ENCODE measurements at regions not wholly inside any gene's neighbourhood (a gene's known extent, or its start where the extent isn't known, plus 50 kb on each side); places are given as distances from the start of the nearest gene placed in this dataset.

- H3K9me3 Mint-ChIP-seq = no peaks in the 10 kb centered on the region
- H3K27ac Mint-ChIP-seq (ENCODE audit: low read depth) = no peak overlapping the region
- ATAC-seq (replicated peaks; ENCODE audit: extremely low read depth, poor library complexity, severe bottlenecking) (no peak), DNase-seq (ENCODE audit: low spot score in 2 of 2) (no peak)
- H3K27me3 Mint-ChIP-seq = no peaks in the 10 kb centered on the region
- H3K4me1 Mint-ChIP-seq = no peaks in the 10 kb centered on the region
- no peak overlapping the region for H3K4me3 Mint-ChIP-seq
- no peaks in the 10 kb centered on the region for H3K36me3 Mint-ChIP-seq (ENCODE audit: insufficient read depth)
Measured at GRCh38 chr12:13595536-13596443, 385.6 kb downstream of the GRIN2B start.

DNA sequence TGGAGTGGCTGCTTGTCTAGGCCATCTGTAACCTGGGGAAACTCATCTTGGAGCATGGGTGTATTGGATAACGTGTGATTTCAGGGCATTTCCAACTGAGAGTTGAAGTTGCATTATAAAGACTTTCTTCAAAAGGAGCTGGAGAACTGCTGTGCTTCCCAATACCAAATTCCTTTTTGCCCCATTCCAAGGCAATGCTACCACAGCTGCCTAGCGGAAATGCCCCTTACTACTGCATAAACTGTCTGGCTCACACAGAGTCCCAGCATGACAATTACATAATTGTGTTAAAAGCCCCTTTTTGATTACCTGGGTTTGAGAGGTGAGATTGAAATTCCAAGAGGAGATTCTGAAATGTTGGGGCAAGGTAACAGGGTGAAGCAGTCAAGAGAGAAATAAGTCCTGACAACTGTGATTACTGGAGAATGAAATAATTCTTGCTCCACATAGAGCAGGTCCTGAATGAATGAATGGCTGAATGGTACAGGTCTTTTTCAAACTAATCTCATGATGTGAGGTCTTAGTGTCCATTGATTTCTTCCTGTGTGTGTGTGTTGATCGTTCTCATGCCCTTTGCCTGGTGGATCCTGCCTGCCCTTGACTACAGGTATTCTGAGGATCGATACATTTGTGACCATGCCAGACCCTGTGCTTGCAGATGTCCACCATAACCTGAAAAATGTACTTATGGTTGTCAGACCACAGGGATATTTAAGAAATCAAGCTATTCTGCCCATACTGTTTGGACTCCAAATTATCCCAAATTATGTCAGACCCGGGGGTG is 386.5 kb downstream of the GRIN2B start:
- Mint-ChIP-seq H3K4me3 (no peak overlapping the region), H3K36me3 (ENCODE audit: insufficient read depth) (no peaks in the 10 kb centered on the region), H3K27ac (ENCODE audit: low read depth) (no peak overlapping the region), H3K4me1 (no peaks in the 10 kb centered on the region), H3K9me3 (no peaks in the 10 kb centered on the region), H3K27me3 (no peaks in the 10 kb centered on the region)
- ATAC-seq (replicated peaks; ENCODE audit: extremely low read depth, poor library complexity, severe bottlenecking) (no peak), DNase-seq (ENCODE audit: low spot score in 2 of 2) (no peak)

DNA sequence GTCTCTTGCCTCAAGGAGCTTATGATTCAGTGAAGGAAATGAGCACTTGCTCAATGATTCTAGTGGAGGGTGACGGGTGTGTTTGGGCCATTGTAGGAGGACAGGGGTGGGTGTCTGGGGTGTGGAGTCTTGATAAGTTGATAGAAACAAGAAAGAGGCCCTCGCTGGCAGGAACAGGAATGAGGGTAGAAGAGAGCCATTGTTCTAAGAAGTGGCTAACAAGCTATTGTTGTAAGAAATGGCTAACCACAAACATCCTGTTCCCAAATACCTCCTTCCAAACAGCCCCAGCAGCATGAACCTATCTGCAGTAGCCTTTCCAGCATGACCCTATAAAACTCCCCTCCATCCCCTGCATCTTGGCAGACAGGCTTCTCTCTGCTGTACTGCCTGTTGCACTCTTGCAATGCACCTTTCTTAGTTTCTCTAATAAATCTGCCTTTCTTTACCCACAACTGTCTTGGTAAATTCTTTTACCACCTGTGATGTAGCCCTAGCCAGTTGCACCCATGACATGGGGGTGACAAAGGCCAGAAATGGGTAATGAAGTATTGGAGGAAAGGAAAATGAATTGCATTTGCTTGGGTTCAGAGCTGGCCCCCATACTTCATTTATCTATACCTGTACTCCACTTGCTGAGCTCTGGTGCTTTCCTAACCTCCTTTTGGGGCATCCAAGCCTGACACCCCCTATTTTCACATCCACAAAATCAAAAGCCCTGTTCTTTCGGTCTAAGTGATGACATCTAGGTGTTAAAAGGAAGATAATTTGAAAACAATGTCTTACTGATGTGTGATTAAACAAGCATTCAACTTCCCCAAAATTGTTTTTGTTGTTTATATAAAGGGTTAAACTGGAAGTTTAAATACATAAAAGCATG is 389.1 kb downstream of the GRIN2B start:
- Mint-ChIP-seq H3K36me3 (ENCODE audit: insufficient read depth) (no peaks in the 10 kb centered on the region), H3K4me1 (no peaks in the 10 kb centered on the region), H3K27ac (ENCODE audit: low read depth) (no peak overlapping the region), H3K27me3 (no peaks in the 10 kb centered on the region), H3K9me3 (peaks cover 3% of the 10 kb centered on the region), H3K4me3 (no peak overlapping the region)
- DNase-seq (ENCODE audit: low spot score in 2 of 2) = no peak
- no peak for ATAC-seq (replicated peaks; ENCODE audit: extremely low read depth, poor library complexity, severe bottlenecking)

DNA sequence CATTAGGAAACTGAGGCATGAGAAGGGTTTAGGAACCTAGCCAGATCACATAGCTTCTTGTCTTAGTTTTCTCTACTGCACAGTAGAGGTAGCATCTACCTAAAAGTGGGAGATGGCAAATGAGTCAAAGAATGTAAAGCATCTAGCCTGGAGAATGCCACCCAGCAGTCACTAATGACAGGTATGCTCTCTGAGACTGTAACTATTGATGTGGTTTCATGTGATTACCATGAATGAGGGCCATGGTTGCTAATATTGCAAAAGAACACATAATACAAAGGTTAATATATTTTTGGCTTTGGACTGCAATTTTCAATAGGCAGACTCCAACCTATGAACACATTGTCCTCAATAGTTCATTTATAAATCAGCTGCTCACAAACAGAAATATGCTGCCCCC is 389.9 kb downstream of the GRIN2B start:
- DNase-seq (ENCODE audit: low spot score in 2 of 2) (no peak), ATAC-seq (replicated peaks; ENCODE audit: extremely low read depth, poor library complexity, severe bottlenecking) (no peak)
- no peaks in the 10 kb centered on the region for H3K27me3 Mint-ChIP-seq
- no peaks in the 10 kb centered on the region for H3K36me3 Mint-ChIP-seq (ENCODE audit: insufficient read depth)
- H3K27ac Mint-ChIP-seq (ENCODE audit: low read depth) = no peak overlapping the region
- peaks cover 3% of the 10 kb centered on the region for H3K9me3 Mint-ChIP-seq
- H3K4me3 Mint-ChIP-seq = no peak overlapping the region
- no peaks in the 10 kb centered on the region for H3K4me1 Mint-ChIP-seq

GRCh38 chr12:13591059-13591458 is 390.3 kb downstream of the GRIN2B start:
- DNase-seq (ENCODE audit: low spot score in 2 of 2) = no peak
- Mint-ChIP-seq H3K36me3 (ENCODE audit: insufficient read depth) (no peaks in the 10 kb centered on the region), H3K4me3 (no peak overlapping the region), H3K27me3 (no peaks in the 10 kb centered on the region), H3K27ac (ENCODE audit: low read depth) (no peak overlapping the region), H3K4me1 (no peaks in the 10 kb centered on the region), H3K9me3 (peaks cover 3% of the 10 kb centered on the region)
- ATAC-seq (replicated peaks; ENCODE audit: extremely low read depth, poor library complexity, severe bottlenecking) = no peak

DNA sequence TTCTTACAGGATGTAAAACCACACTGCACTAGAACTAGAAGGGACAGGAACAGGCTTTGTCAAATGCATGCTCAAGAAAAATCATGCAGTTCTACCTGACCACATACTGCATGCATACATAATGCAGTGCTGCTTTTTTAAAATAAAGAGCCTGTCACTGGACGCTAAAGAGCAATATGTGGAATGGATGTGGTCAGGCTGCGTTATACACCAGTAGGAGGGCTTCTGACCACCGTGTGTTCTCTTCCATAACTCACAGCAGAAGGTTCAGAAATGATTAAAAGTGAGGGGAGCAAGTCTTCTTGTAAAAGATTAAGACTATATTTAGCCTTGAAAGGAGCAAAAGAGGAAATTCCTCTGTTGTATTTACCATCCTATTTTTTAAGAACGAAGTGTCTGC is 392.0 kb downstream of the EMP1 start:
- H3K4me1 Mint-ChIP-seq = no peaks in the 10 kb centered on the region
- ATAC-seq (replicated peaks; ENCODE audit: extremely low read depth, poor library complexity, severe bottlenecking) (no peak), DNase-seq (ENCODE audit: low spot score in 2 of 2) (no peak)
- H3K9me3 Mint-ChIP-seq = peaks cover 9% of the 10 kb centered on the region
- H3K4me3 Mint-ChIP-seq = no peak overlapping the region
- no peaks in the 10 kb centered on the region for H3K27me3 Mint-ChIP-seq
- peaks cover 2% of the 10 kb centered on the region for H3K36me3 Mint-ChIP-seq (ENCODE audit: insufficient read depth)
- H3K27ac Mint-ChIP-seq (ENCODE audit: low read depth) = no peak overlapping the region

GRCh38 chr12:13587721-13588390 is 391.3 kb downstream of the EMP1 start:
- Mint-ChIP-seq H3K9me3 (peaks cover 9% of the 10 kb centered on the region), H3K27me3 (no peaks in the 10 kb centered on the region), H3K4me3 (no peak overlapping the region)

GRCh38 chr12:13586361-13586760 is 389.8 kb downstream of the EMP1 start:
- Mint-ChIP-seq H3K27ac (ENCODE audit: low read depth) (no peak overlapping the region), H3K4me1 (no peaks in the 10 kb centered on the region), H3K9me3 (peaks cover 9% of the 10 kb centered on the region), H3K27me3 (no peaks in the 10 kb centered on the region), H3K4me3 (no peak overlapping the region), H3K36me3 (ENCODE audit: insufficient read depth) (peaks cover 2% of the 10 kb centered on the region)
- ATAC-seq (replicated peaks; ENCODE audit: extremely low read depth, poor library complexity, severe bottlenecking) = no peak
- DNase-seq (ENCODE audit: low spot score in 2 of 2) = no peak

More at GRCh38 chr12:13587721-13588390, 391.3 kb downstream of the EMP1 start:
- no peak for DNase-seq (ENCODE audit: low spot score in 2 of 2)
- Mint-ChIP-seq H3K36me3 (ENCODE audit: insufficient read depth) (peaks cover 2% of the 10 kb centered on the region), H3K27ac (ENCODE audit: low read depth) (no peak overlapping the region), H3K4me1 (no peaks in the 10 kb centered on the region)
- no peak for ATAC-seq (replicated peaks; ENCODE audit: extremely low read depth, poor library complexity, severe bottlenecking)

DNA sequence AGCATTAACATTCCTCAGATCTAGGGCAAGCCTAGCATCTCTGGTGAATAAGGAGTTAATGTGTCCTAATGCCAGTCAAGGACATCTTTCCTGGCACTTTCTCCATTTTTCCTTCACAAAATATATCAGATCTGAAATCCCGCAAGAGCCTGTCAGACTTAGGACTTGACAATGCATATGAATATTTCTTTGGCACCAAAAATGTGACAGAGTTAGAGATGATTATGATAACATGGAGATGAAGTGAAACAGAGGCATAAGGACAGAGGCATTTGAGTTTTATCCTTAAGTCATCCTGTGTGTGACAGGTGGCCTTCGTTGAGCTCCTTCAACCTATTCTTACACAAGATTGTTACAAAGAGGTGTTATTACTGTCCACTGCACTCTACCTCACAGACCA is 388.0 kb downstream of the EMP1 start:
- Mint-ChIP-seq H3K27me3 (no peaks in the 10 kb centered on the region), H3K4me1 (no peaks in the 10 kb centered on the region), H3K27ac (ENCODE audit: low read depth) (no peak overlapping the region), H3K9me3 (peaks cover 9% of the 10 kb centered on the region), H3K4me3 (no peak overlapping the region), H3K36me3 (ENCODE audit: insufficient read depth) (peaks cover 2% of the 10 kb centered on the region)
- ATAC-seq (replicated peaks; ENCODE audit: extremely low read depth, poor library complexity, severe bottlenecking) (no peak), DNase-seq (ENCODE audit: low spot score in 2 of 2) (no peak)

DNA sequence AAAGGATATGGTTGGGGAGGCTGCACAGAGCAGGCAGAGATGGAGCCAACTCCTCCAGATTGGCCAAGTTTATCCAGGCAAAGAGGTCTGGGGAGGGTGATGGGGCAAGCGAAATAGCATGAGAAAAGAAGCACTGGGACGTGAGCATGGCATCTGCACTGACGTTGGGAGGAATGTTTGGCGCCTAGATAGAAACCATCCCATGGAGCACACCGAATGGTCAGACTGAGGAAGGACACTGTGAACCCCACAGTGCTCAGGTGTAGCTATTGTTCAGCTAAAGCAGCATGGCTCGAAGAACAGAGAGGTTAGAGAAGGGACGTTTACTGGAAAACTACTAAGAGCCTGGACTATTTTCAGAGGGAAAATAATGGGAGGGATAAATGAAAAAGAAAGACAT is 387.1 kb downstream of the EMP1 start:
- Mint-ChIP-seq H3K36me3 (ENCODE audit: insufficient read depth) (peaks cover 2% of the 10 kb centered on the region), H3K4me3 (no peak overlapping the region), H3K27ac (ENCODE audit: low read depth) (no peak overlapping the region), H3K4me1 (no peaks in the 10 kb centered on the region), H3K9me3 (peaks cover 8% of the 10 kb centered on the region), H3K27me3 (peaks cover 5% of the 10 kb centered on the region)
- ATAC-seq (replicated peaks; ENCODE audit: extremely low read depth, poor library complexity, severe bottlenecking) = no peak
- no peak for DNase-seq (ENCODE audit: low spot score in 2 of 2)

GRCh38 chr12:13582421-13582820 is 385.9 kb downstream of the EMP1 start:
- ATAC-seq (replicated peaks; ENCODE audit: extremely low read depth, poor library complexity, severe bottlenecking) (no peak), DNase-seq (ENCODE audit: low spot score in 2 of 2) (no peak)
- H3K4me1 Mint-ChIP-seq = no peaks in the 10 kb centered on the region
- H3K27me3 Mint-ChIP-seq = peaks cover 10% of the 10 kb centered on the region
- H3K36me3 Mint-ChIP-seq (ENCODE audit: insufficient read depth) = peaks cover 2% of the 10 kb centered on the region
- H3K4me3 Mint-ChIP-seq = no peak overlapping the region
- H3K9me3 Mint-ChIP-seq = peaks cover 5% of the 10 kb centered on the region
- H3K27ac Mint-ChIP-seq (ENCODE audit: low read depth) = no peak overlapping the region

GRCh38 chr12:13581031-13581430 is 384.5 kb downstream of the EMP1 start:
- peaks cover 5% of the 10 kb centered on the region for H3K9me3 Mint-ChIP-seq
- H3K4me1 Mint-ChIP-seq = no peaks in the 10 kb centered on the region
- peaks cover 2% of the 10 kb centered on the region for H3K36me3 Mint-ChIP-seq (ENCODE audit: insufficient read depth)
- DNase-seq (ENCODE audit: low spot score in 2 of 2) (no peak), ATAC-seq (replicated peaks; ENCODE audit: extremely low read depth, poor library complexity, severe bottlenecking) (no peak)
- H3K27ac Mint-ChIP-seq (ENCODE audit: low read depth) = no peak overlapping the region
- H3K27me3 Mint-ChIP-seq = peaks cover 10% of the 10 kb centered on the region
- H3K4me3 Mint-ChIP-seq = no peak overlapping the region

Data from central memory CD8-positive, alpha-beta T cell (primary cell).